GM18870 (cell line): ENCODE measurements at regions not wholly inside any gene's neighbourhood (a gene's known extent, or its start where the extent isn't known, plus 50 kb on each side); places are given as distances from the start of the nearest gene placed in this dataset.

Source experiments
- ATAC-seq: cut with Tn5 transposase; IDR thresholded peaks from one replicate; pipeline ENCODE4 v1.9.1; 2021; ENCODE audit warnings: moderate library complexity; ENCODE audit not compliant: unreplicated experiment

- no peak for ATAC-seq
These were observed 499.6 kb upstream of the LRRN3 start for GRCh38 chr7:110591341-110591740.

- ATAC-seq = no peak
These were observed 498.4 kb upstream of the LRRN3 start for GRCh38 chr7:110592557-110592956.

DNA sequence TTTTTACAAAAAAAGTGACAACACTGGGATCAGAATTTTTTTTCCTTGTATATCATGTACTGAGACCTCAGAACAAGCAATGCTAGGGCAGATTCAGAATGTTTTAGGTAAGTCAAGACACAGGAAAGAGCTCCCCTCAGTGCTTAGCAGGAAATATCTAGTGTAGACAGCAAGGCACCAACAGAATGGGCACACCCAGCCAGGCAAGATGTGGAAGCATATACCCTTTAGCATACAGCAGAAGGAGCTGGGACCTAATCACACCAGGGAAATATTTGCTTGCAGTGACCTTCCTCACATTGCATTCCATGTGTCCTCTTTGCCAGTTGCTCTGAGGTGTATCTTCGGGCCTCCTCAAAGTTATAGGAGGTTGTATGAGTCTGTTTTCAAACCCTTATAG, 497.6 kb upstream of the LRRN3 start:
- no peak for ATAC-seq

- ATAC-seq = no peak
These were observed 495.2 kb upstream of the LRRN3 start for GRCh38 chr7:110595694-110596093.

GRCh38 chr7:110600956-110601355, 490.0 kb upstream of the LRRN3 start:
- no peak for ATAC-seq

DNA sequence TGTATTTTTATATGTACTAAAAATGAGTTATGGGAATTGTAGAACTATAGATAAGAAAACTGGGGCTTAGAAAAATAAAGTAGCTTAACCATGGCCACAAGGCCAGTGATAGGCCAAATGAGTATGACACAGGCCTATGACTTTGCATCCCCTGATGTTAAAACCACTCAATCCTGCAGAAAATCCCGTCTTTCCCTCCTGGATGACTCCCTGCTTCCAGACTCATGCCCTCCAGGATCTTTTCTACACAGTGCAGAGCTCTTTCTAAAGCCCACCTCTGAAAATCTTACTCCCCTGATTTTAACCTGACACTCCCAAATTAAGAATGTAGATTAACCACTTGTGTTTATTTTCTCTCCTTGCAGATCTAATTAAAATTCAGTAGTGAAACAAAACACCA, 489.2 kb upstream of the LRRN3 start:
- ATAC-seq = no peak

- no peak for ATAC-seq
These were observed 486.7 kb upstream of the LRRN3 start for GRCh38 chr7:110604206-110604605.

GRCh38 chr7:110604885-110605284, 486.0 kb upstream of the LRRN3 start:
- no peak for ATAC-seq

- no peak for ATAC-seq
These were observed 483.7 kb upstream of the LRRN3 start for GRCh38 chr7:110607050-110607857.

DNA sequence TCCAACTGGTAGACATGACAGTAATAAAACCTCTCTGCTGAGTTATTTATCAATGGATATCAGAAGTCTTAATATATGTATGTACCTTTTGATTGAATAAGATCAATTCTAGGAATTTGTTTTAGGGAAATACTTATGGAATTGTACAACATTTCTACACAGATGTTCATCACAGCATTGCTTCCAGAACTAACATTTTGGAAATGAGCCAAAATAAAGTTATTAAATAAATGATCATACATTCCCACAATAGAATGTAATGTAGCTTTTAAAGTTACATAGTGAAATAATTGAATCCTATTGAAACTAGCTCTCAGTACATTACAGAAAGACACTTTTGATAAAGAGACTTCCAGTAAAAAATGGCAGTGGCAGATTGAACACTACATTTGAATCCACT, 481.6 kb upstream of the LRRN3 start:
- ATAC-seq = no peak

DNA sequence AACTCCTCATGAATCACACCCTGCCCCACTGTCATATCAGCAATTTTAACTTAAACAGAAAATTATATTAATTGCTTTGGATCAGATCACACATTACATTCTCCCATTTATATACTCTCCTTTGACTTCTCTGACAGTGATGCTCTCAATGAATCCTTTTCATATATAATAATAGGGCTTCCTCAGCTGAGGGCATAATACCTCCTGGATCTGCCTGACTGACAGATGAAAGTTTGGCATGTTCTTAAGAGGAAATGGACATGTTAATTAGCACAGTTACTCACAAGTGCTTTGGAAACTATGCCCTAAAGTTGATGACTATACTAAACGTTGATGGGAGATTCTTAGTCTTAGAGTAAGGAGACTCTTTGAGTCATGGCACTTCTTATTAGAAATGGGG, 478.2 kb upstream of the LRRN3 start:
- no peak for ATAC-seq
